ENCODE measurements at regions not wholly inside any gene's neighbourhood (a gene's known extent, or its start where the extent isn't known, plus 50 kb on each side); places are given as distances from the start of the nearest gene placed in this dataset.

- no peak for DNase-seq
Observed at GRCh38 chr9:105023788-105024187, 95.8 kb upstream of the ABCA1 start.

GRCh38 chr9:105024529-105024928, 96.6 kb upstream of the ABCA1 start:
- DNase-seq: no peak

DNA sequence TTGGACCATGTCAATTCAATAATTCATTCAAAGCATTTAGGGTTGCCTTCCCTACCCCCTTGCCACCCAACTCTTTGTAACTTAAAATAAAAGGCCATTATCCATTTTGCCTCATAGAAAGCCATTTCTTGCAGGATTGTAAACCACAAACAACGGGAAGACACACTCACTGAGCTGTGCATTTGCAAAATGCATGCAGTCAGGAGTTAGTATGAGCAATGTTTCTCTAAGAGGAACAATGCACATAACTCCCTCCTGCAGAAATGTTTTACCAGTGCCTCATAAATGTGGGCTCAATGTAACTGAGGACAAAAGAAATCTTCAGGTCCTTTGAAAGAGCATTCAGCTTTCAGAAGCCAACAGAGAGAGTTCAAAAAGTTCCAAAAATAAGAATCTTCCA, 98.5 kb upstream of the ABCA1 start:
- no peak for DNase-seq

DNA sequence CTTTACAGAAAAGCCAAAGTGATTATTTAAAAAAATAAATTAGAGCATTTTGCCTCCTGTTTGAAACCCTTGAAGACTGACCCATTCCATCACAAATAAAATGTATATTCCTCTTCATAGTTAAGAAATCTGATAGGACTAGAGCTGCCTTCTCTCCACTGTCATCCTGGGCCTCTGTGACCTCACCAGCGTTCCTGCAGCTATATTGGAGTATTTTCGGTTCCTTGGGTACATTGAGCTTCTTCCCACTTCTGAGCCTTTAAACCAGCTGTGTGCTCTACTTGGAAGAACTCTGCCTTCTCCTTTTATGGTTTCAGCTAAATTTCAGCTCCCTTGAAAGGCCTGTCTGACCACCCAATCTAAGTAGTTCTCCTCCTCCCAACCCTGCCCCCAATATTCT, 99.1 kb upstream of the ABCA1 start:
- no peak for DNase-seq

- no peak for DNase-seq
Observed at GRCh38 chr9:105030285-105030684, 102.3 kb upstream of the ABCA1 start.

GRCh38 chr9:105037139-105037538, 109.2 kb upstream of the ABCA1 start:
- no peak for DNase-seq

GRCh38 chr9:105038051-105038450, 110.1 kb upstream of the ABCA1 start:
- no peak for DNase-seq

DNA sequence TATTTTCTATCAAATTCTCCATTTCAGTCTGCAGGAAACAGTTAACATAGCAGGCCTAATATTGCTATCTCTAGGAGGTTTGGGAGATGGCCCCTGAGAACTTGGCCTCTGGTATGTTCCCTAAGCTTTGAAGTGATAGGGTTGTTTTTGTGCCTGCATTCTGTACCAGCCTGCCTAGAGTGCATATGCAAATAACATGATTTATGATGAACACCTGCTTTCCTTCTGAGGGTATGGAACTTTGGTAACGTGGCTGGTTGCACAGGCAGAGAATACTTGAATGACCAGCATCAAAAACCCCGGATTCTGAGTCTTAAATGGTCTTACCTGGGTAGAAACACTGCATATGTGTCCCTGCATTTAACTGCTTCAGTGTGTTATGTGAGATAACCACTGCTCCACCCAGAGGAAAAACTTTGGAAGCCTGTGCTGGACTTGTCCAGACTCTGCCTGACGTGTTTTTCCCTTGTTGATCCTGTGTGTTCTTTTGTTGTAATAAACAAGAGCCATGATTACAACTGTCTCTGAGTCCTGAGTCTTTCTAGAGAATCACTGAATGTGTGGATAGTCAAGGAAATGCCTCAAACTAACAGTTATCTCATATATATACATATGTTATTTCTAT, 111.3 kb upstream of the ABCA1 start:
- no peak for DNase-seq

GRCh38 chr9:105043370-105043936, 115.5 kb upstream of the ABCA1 start:
- no peak for DNase-seq

DNA sequence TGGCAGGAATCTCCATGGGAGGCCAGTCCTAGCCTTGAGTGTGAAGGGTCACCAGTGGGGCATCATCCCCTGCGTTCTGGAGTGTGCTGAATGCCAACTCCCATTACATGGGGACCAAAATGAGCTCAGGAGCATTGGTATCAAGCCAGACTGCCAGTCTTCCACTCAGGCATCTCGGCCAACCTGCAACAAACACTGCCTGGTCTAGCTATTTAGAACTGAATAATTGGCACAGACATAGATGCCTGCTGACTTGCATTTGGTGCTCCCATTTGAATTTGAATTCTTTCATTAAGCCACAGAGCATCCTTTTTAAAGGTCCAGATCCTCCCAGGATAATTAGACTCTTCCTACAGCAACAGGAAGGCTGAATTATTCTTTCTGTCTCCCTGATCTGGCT, 116.6 kb upstream of the ABCA1 start:
- DNase-seq: no peak

DNA sequence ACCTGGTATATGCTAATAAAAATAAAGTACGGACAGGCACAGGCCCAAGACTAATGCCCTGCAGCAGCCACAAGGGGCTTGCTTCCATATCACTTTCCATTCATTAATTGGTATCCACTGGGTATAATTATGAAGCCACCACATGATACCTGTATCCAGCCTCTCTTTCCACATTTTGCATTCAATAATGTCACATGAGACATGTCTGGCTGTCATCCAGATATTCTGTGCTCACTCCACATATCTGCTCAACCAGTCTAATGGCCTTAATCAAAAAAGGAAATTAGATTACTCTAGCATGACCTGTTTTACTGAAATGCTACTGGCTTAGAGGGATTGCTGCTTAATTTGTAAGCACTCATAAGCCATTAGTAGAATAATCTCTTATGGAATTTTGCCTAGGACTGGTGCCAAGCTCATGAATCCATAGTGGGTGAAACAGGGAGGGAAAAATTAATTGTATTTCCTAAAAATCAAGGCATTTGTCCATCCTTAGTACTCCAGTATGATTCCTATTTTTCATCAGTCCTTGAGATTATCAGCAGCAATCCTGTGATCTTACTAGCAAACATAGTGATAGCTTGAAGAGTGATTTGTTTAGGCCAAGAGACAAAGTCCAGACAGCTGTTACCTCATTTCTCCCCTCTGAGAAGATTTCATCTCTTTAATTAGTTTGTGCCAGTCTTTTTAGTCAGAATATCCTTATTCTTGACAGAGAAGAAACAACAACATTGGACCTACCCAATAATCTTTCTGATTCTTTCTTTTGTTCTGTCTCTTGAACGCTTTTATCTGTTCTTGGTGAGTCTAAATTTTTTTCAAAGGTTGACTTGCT, 119.2 kb upstream of the ABCA1 start:
- no peak for DNase-seq

DNA sequence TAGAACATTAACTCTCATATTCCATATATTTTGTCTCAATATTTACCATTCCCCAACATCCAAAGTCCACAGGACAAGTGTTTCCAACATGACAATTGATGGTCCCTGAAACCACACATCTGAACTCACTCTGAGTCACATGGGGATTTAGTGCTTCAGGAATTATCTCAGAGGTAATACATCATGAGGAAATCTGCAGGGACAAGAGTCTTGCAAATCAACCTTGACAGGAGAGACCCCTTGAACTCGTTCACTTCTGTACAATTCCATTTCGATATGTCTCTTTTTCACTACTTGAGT, 119.7 kb upstream of the ABCA1 start:
- no peak for DNase-seq

- no peak for DNase-seq
Observed at GRCh38 chr9:105048331-105048730, 120.4 kb upstream of the ABCA1 start.

DNA sequence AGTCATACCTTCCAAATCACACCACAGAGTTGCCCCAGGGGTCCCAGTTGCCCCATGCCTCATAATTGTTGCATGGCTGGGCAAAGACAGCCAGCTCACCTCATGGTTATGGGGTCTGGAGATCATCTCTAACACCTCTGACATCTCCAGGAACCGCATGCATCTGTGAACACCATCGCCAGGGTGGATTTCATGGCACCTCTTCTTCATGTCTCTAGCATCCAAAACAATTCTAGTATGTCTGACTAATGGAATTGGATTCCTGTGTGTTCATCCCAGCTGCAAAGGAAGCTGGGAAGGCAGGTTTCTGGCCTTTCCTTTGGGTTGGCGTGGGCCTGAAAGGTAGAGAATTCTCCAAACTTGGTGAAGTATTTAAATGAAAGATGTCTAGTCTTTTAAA, 122.3 kb upstream of the ABCA1 start:
- DNase-seq: no peak

- DNase-seq: no peak
Observed at GRCh38 chr9:105051897-105052296, 123.9 kb upstream of the ABCA1 start.

DNA sequence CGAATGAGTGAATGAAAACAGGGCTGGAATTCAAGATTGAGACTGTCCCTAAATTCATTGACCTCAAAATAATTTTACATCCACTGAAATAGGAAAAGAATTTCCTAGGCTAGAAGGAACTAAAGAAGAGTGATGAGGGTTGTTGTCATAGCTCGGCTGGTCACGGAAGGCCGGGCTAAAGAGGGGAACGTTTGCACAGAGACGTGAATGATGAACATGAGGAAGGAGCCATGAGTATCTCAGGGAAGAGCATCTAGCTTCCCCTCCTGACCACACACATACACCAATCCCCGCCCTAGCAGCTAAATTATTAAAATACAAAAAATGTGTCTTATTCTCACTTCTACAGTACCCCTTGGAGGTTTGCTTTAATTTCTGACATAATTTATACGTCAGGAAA, 124.4 kb upstream of the ABCA1 start:
- no peak for DNase-seq

DNA sequence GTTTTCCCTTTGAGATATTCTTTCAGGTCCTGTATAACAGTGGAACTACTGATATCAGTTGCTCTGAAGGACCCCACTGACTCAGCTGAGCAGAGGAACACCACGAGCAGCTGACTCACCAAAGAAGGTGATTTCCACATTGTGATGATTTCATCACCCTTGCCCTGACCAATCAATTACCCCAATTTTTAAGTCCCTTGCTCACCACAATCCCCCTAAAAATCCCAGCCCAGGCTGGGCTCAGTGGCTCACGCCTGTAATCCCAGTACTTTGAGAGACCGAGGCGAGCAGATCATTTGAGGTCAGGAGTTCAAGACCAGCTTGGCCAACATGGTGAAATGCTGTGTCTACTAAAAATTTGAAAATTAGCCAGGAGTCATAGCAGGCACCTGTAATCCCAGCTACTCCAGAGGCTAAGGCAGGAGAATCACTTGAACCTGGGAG, 125.3 kb upstream of the ABCA1 start:
- DNase-seq: no peak

DNA sequence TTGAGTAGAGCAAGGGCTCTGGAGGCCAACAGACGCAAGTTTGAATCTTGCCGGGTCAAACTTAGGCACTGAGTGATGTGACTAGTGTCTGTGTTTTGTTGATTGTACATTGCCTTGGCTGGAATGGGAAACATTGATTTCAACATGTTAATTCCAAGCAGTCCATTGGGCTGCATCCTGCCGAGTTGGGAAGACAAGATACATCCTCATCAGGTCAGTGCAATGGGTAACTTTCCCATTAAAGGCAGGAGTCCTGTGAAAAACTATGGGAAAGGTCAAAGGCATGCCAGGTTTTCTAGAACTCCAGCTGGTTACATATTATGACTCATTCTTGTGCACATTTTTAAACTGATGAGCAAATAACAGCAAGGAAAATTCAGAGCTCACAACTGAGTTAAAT, 126.5 kb upstream of the ABCA1 start:
- DNase-seq: no peak

- DNase-seq: no peak
Observed at GRCh38 chr9:105055917-105056316, 128.0 kb upstream of the ABCA1 start.

- DNase-seq: no peak
Observed at GRCh38 chr9:105057551-105057950, 129.6 kb upstream of the ABCA1 start.

- DNase-seq: no peak
Observed at GRCh38 chr9:105059252-105059651, 131.3 kb upstream of the ABCA1 start.

DNA sequence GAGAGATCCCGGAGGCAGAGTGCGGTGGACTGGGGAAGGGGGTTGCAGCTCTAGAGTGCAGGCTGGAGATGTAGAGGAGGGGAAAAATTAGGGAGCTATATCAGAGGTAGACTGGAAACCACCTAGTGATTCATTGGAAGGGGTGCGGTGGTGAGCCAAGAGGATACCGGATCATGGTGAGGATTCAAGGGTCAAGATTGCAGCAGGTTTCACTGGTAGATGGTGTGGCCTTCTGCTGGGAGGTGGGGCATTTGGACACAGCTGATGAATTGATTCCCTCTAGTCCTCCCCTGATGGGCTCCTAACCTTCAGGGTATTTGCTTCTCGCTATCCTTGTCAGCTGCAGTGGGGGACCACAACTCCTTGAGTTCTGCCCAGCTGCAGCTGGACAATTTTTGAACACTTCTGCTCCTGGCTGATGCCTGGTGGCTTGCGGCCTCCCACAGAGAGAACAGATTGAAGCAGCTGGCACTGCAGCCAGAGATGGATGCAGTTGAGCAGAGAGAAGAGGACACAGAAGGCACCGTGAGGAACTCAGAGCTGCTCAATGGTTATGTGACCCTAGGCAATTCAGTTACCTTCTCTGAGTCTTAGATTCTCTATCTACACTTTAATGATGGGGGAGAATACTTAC, 134.4 kb upstream of the ABCA1 start:
- DNase-seq: no peak

GRCh38 chr9:105064248-105065097, 136.5 kb upstream of the ABCA1 start:
- peak; percentile 12 for DNase-seq
